GM23338 (cell line): ENCODE measurements at regions not wholly inside any gene's neighbourhood (a gene's known extent, or its start where the extent isn't known, plus 50 kb on each side); places are given as distances from the start of the nearest gene placed in this dataset.

Experiments used
- ATAC-seq: fragments of 200-7000 bp; cut with Tn5 transposase; 3 replicates; pipeline ENCODE4 v1.9.1; 2020
- DNase-seq: peaks from one replicate; pipeline ENCODE4 v3.0.0-alpha.2; 2015; ENCODE audit warnings: low spot score
- H2AFZ ChIP-seq: fragments of 200-600 bp; sonication (generic); 2 replicates; pipeline ENCODE4 v1.8.0; 2016; ENCODE audit warnings: antibody characterized with exemption, mild to moderate bottlenecking, moderate library complexity
- H3F3A ChIP-seq: fragments of 200-600 bp; sonication (generic); replicated peaks from 2 replicates; pipeline ENCODE4 v1.8.0; 2017; ENCODE audit warnings: antibody characterized with exemption, mixed run types, low read depth
- H3K27ac ChIP-seq: fragments of 200-600 bp; sonication (generic); 2 replicates; pipeline ENCODE4 v1.6.1; 2016; ENCODE audit warnings: low read depth
- H3K27me3 ChIP-seq: fragments of 200-600 bp; sonication (generic); 2 replicates; pipeline ENCODE4 v1.8.0; 2016; ENCODE audit warnings: mild to moderate bottlenecking, mixed run types, moderate library complexity; ENCODE audit not compliant: insufficient read depth
- H3K36me3 ChIP-seq: fragments of 200-600 bp; sonication (generic); 2 replicates; pipeline ENCODE4 v1.8.0; 2016; ENCODE audit warnings: mild to moderate bottlenecking; ENCODE audit not compliant: insufficient read depth
- H3K4me1 ChIP-seq: fragments of 200-600 bp; sonication (generic); 2 replicates; pipeline ENCODE4 v1.8.0; 2016; ENCODE audit warnings: mild to moderate bottlenecking, moderate library complexity; ENCODE audit not compliant: insufficient read depth
- H3K4me2 ChIP-seq: fragments of 200-600 bp; sonication (generic); 2 replicates; pipeline ENCODE4 v1.7.1; 2017; ENCODE audit warnings: mixed run types
- H3K4me3 ChIP-seq: fragments of 200-600 bp; sonication (generic); 2 replicates; pipeline ENCODE4 v1.6.1; 2016; ENCODE audit warnings: mixed run types
- H3K79me2 ChIP-seq: fragments of 200-600 bp; sonication (generic); replicated peaks from 2 replicates; pipeline ENCODE4 v1.8.0; 2017; ENCODE audit warnings: mild to moderate bottlenecking; ENCODE audit not compliant: insufficient read depth
- H3K9me2 ChIP-seq: fragments of 200-600 bp; sonication (generic); 2 replicates; pipeline ENCODE4 v1.8.0; 2017; ENCODE audit not compliant: insufficient read depth
- H4K20me1 ChIP-seq: fragments of 200-600 bp; sonication (generic); replicated peaks from 2 replicates; pipeline ENCODE4 v1.8.0; 2017; ENCODE audit warnings: mild to moderate bottlenecking; ENCODE audit not compliant: insufficient read depth
- H3K27ac Mint-ChIP-seq: 2 replicates; pipeline ENCODE4 v1.8.0; 2020; ENCODE audit warnings: inconsistent platforms, mild to moderate bottlenecking, moderate library complexity, mixed read lengths
- H3K27me3 Mint-ChIP-seq: 3 replicates; pipeline ENCODE4 v1.8.0; 2022; ENCODE audit warnings: low read depth, mild to moderate bottlenecking, moderate library complexity, mixed read lengths, inconsistent platforms; ENCODE audit not compliant: insufficient read depth, poor library complexity
- H3K36me3 Mint-ChIP-seq: 3 replicates; pipeline ENCODE4 v1.8.0; 2021; ENCODE audit warnings: low read depth, mild to moderate bottlenecking, inconsistent platforms, moderate library complexity, mixed read lengths
- H3K4me1 Mint-ChIP-seq: 3 replicates; pipeline ENCODE4 v1.8.0; 2020; ENCODE audit warnings: mild to moderate bottlenecking, inconsistent platforms, mixed read lengths
- H3K4me3 Mint-ChIP-seq: 3 replicates; pipeline ENCODE4 v1.8.0; 2021; ENCODE audit warnings: moderate library complexity, mild to moderate bottlenecking, inconsistent platforms, mixed read lengths
- H3K9me3 Mint-ChIP-seq: 3 replicates; pipeline ENCODE4 v1.8.0; 2020; ENCODE audit warnings: moderate library complexity, mild to moderate bottlenecking, inconsistent platforms, mixed read lengths
- CREB1 ChIP-seq: fragments of 250-450 bp; sonication (Bioruptor Pico); IDR thresholded peaks from 2 replicates; pipeline ENCODE4 v1.5.0; 2020; ENCODE audit warnings: low read depth, mild to moderate bottlenecking, moderate library complexity
- EZH2 ChIP-seq: fragments of 200-600 bp; sonication (generic); IDR thresholded peaks from one replicate; pipeline ENCODE4 v1.8.0; 2017; ENCODE audit warnings: antibody characterized with exemption, mild to moderate bottlenecking, low read depth; ENCODE audit not compliant: unreplicated experiment
- EZH2phosphoT487 ChIP-seq: fragments of 200-600 bp; sonication (generic); IDR thresholded peaks from one replicate; pipeline ENCODE4 v1.8.1; 2018; ENCODE audit warnings: antibody characterized with exemption; ENCODE audit not compliant: unreplicated experiment
- JUNB ChIP-seq: IDR thresholded peaks from one replicate; pipeline ENCODE4 v1.6.1; 2016; ENCODE audit warnings: antibody characterized with exemption; ENCODE audit not compliant: unreplicated experiment
- NANOG ChIP-seq: IDR thresholded peaks from 2 replicates; pipeline ENCODE4 v1.6.1; 2016; ENCODE audit warnings: antibody characterized with exemption, borderline replicate concordance
- POLR2AphosphoS5 ChIP-seq: IDR thresholded peaks from 2 replicates; pipeline ENCODE4 v1.6.1; 2016; ENCODE audit warnings: antibody characterized with exemption, low read depth
- STAT1 ChIP-seq: IDR thresholded peaks from one replicate; pipeline ENCODE4 v1.6.1; 2016; ENCODE audit warnings: antibody characterized with exemption; ENCODE audit not compliant: unreplicated experiment
- ZNF114 ChIP-seq: fragments of 250-450 bp; sonication (Bioruptor Pico); IDR thresholded peaks from 2 replicates; pipeline ENCODE4 v1.5.0; 2020; ENCODE audit warnings: mild to moderate bottlenecking, moderate library complexity
- ZNF331 ChIP-seq: fragments of 250-450 bp; sonication (Bioruptor Pico); IDR thresholded peaks from 2 replicates; pipeline ENCODE4 v1.5.0; 2020; ENCODE audit warnings: low read depth, mild to moderate bottlenecking, moderate library complexity
- TF ChIP-seq, protein P1 (sequence below), 2 experiments: fragments of 200-600 bp in 1 of 2; sonication (generic) in 1 of 2; conservative IDR thresholded peaks; 2 replicates each; pipeline versions ENCODE4 v1.5.1 to v1.6.1; 2016 to 2017; ENCODE audit warnings: antibody characterized with exemption in 2 of 2, low read depth in 2 of 2, mild to moderate bottlenecking in 2 of 2, moderate library complexity in 1 of 2
- TF ChIP-seq, protein P2 (sequence below): IDR thresholded peaks from one replicate; pipeline ENCODE4 v1.6.1; 2018; ENCODE audit warnings: antibody characterized with exemption; ENCODE audit not compliant: unreplicated experiment
- TF ChIP-seq, protein P3 (sequence below): fragments of 250-450 bp; sonication (Bioruptor Pico); IDR thresholded peaks from 2 replicates; pipeline ENCODE4 v1.5.0; 2020; ENCODE audit warnings: mild to moderate bottlenecking, moderate library complexity
- TF ChIP-seq, protein P4 (sequence below): IDR thresholded peaks from 2 replicates; pipeline ENCODE4 v1.6.1; 2016; ENCODE audit warnings: antibody characterized with exemption

DNA sequence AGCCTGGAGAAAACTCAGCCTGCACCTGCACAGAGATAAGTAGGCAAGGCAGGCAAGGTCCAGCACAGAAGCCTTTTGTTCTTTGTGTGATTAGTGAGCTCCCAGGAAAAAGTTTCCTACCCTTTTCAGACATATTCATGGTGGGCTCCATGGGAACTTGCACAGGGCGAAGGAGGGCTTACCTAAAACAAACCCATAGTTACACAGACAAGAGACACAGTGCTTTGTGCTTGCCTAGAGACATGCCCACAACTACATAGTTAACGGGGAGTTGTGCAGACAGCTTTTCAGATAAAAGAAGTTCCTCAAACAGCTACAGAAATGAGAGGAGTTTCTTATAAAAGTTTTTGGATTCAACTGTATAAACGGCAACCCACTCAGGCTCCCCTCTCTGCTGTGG, 180.5 kb downstream of the GLUD2 start:
- no peak overlapping the region for H3K4me3 Mint-ChIP-seq
- no peaks in the 10 kb centered on the region for H3K79me2 ChIP-seq
- no peak overlapping the region for H3K27ac Mint-ChIP-seq
- H3K9me3 Mint-ChIP-seq, result no peaks in the 10 kb centered on the region
- no peak for ATAC-seq
- H3K4me2 ChIP-seq, result no peak overlapping the region
- no peaks in the 10 kb centered on the region for H3K4me1 Mint-ChIP-seq
- no peaks in the 10 kb centered on the region for H3K27me3 ChIP-seq
- no peaks in the 10 kb centered on the region for H3K27me3 Mint-ChIP-seq
- no peaks in the 10 kb centered on the region for H3K4me1 ChIP-seq
- DNase-seq, result no peak
- H3K4me3 ChIP-seq, result no peak overlapping the region
- H3K36me3 Mint-ChIP-seq, result no peaks in the 10 kb centered on the region
- H3K9me2 ChIP-seq, result no peaks in the 10 kb centered on the region
- no peaks in the 10 kb centered on the region for H3F3A ChIP-seq
- no peak overlapping the region for H3K27ac ChIP-seq
- no peaks in the 10 kb centered on the region for H4K20me1 ChIP-seq
- H2AFZ ChIP-seq, result no peak overlapping the region
- no peaks in the 10 kb centered on the region for H3K36me3 ChIP-seq
- TF ChIP-seq EZH2 (no peak), ZNF331 (CRISPR knock-in tag) (no peak), STAT1 (no peak), CREB1 (CRISPR knock-in tag) (no peak), EZH2phosphoT487 (no peak), POLR2AphosphoS5 (no peak), JUNB (no peak), ZNF114 (CRISPR knock-in tag) (no peak), NANOG (no peak)
- TF ChIP-seq, protein P1, sequence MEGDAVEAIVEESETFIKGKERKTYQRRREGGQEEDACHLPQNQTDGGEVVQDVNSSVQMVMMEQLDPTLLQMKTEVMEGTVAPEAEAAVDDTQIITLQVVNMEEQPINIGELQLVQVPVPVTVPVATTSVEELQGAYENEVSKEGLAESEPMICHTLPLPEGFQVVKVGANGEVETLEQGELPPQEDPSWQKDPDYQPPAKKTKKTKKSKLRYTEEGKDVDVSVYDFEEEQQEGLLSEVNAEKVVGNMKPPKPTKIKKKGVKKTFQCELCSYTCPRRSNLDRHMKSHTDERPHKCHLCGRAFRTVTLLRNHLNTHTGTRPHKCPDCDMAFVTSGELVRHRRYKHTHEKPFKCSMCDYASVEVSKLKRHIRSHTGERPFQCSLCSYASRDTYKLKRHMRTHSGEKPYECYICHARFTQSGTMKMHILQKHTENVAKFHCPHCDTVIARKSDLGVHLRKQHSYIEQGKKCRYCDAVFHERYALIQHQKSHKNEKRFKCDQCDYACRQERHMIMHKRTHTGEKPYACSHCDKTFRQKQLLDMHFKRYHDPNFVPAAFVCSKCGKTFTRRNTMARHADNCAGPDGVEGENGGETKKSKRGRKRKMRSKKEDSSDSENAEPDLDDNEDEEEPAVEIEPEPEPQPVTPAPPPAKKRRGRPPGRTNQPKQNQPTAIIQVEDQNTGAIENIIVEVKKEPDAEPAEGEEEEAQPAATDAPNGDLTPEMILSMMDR (conservative IDR thresholded peaks at IDR 0.05; ENCODE audit: low read depth in 2 of 2), result no peak
- TF ChIP-seq, protein P2, sequence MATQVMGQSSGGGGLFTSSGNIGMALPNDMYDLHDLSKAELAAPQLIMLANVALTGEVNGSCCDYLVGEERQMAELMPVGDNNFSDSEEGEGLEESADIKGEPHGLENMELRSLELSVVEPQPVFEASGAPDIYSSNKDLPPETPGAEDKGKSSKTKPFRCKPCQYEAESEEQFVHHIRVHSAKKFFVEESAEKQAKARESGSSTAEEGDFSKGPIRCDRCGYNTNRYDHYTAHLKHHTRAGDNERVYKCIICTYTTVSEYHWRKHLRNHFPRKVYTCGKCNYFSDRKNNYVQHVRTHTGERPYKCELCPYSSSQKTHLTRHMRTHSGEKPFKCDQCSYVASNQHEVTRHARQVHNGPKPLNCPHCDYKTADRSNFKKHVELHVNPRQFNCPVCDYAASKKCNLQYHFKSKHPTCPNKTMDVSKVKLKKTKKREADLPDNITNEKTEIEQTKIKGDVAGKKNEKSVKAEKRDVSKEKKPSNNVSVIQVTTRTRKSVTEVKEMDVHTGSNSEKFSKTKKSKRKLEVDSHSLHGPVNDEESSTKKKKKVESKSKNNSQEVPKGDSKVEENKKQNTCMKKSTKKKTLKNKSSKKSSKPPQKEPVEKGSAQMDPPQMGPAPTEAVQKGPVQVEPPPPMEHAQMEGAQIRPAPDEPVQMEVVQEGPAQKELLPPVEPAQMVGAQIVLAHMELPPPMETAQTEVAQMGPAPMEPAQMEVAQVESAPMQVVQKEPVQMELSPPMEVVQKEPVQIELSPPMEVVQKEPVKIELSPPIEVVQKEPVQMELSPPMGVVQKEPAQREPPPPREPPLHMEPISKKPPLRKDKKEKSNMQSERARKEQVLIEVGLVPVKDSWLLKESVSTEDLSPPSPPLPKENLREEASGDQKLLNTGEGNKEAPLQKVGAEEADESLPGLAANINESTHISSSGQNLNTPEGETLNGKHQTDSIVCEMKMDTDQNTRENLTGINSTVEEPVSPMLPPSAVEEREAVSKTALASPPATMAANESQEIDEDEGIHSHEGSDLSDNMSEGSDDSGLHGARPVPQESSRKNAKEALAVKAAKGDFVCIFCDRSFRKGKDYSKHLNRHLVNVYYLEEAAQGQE, result no peak
- TF ChIP-seq, protein P3, sequence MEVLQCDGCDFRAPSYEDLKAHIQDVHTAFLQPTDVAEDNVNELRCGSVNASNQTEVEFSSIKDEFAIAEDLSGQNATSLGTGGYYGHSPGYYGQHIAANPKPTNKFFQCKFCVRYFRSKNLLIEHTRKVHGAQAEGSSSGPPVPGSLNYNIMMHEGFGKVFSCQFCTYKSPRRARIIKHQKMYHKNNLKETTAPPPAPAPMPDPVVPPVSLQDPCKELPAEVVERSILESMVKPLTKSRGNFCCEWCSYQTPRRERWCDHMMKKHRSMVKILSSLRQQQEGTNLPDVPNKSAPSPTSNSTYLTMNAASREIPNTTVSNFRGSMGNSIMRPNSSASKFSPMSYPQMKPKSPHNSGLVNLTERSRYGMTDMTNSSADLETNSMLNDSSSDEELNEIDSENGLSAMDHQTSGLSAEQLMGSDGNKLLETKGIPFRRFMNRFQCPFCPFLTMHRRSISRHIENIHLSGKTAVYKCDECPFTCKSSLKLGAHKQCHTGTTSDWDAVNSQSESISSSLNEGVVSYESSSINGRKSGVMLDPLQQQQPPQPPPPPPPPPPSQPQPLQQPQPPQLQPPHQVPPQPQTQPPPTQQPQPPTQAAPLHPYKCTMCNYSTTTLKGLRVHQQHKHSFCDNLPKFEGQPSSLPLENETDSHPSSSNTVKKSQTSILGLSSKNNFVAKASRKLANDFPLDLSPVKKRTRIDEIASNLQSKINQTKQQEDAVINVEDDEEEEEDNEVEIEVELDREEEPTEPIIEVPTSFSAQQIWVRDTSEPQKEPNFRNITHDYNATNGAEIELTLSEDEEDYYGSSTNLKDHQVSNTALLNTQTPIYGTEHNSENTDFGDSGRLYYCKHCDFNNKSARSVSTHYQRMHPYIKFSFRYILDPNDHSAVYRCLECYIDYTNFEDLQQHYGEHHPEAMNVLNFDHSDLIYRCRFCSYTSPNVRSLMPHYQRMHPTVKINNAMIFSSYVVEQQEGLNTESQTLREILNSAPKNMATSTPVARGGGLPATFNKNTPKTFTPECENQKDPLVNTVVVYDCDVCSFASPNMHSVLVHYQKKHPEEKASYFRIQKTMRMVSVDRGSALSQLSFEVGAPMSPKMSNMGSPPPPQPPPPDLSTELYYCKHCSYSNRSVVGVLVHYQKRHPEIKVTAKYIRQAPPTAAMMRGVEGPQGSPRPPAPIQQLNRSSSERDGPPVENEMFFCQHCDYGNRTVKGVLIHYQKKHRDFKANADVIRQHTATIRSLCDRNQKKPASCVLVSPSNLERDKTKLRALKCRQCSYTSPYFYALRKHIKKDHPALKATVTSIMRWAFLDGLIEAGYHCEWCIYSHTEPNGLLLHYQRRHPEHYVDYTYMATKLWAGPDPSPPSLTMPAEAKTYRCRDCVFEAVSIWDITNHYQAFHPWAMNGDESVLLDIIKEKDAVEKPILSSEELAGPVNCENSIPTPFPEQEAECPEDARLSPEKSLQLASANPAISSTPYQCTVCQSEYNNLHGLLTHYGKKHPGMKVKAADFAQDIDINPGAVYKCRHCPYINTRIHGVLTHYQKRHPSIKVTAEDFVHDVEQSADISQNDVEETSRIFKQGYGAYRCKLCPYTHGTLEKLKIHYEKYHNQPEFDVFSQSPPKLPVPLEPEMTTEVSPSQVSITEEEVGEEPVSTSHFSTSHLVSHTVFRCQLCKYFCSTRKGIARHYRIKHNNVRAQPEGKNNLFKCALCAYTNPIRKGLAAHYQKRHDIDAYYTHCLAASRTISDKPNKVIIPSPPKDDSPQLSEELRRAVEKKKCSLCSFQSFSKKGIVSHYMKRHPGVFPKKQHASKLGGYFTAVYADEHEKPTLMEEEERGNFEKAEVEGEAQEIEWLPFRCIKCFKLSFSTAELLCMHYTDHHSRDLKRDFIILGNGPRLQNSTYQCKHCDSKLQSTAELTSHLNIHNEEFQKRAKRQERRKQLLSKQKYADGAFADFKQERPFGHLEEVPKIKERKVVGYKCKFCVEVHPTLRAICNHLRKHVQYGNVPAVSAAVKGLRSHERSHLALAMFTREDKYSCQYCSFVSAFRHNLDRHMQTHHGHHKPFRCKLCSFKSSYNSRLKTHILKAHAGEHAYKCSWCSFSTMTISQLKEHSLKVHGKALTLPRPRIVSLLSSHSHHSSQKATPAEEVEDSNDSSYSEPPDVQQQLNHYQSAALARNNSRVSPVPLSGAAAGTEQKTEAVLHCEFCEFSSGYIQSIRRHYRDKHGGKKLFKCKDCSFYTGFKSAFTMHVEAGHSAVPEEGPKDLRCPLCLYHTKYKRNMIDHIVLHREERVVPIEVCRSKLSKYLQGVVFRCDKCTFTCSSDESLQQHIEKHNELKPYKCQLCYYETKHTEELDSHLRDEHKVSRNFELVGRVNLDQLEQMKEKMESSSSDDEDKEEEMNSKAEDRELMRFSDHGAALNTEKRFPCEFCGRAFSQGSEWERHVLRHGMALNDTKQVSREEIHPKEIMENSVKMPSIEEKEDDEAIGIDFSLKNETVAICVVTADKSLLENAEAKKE (CRISPR knock-in tag), result no peak
- TF ChIP-seq, protein P4, sequence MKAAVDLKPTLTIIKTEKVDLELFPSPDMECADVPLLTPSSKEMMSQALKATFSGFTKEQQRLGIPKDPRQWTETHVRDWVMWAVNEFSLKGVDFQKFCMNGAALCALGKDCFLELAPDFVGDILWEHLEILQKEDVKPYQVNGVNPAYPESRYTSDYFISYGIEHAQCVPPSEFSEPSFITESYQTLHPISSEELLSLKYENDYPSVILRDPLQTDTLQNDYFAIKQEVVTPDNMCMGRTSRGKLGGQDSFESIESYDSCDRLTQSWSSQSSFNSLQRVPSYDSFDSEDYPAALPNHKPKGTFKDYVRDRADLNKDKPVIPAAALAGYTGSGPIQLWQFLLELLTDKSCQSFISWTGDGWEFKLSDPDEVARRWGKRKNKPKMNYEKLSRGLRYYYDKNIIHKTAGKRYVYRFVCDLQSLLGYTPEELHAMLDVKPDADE, result no peak
